Glomerular visceral epithelial cell (primary cell): ENCODE measurements at regions not wholly inside any gene's neighbourhood (a gene's known extent, or its start where the extent isn't known, plus 50 kb on each side); places are given as distances from the start of the nearest gene placed in this dataset.
"Not testable (repeated sequence)": the region's sequence is repeated elsewhere in the genome, so short reads cannot be mapped to it uniquely, and the experiment has no call there.

Experiments used
- DNase-seq: peaks from one replicate; pipeline ENCODE4 v3.0.0-alpha.2; 2016; ENCODE audit errors: extremely low spot score

DNA sequence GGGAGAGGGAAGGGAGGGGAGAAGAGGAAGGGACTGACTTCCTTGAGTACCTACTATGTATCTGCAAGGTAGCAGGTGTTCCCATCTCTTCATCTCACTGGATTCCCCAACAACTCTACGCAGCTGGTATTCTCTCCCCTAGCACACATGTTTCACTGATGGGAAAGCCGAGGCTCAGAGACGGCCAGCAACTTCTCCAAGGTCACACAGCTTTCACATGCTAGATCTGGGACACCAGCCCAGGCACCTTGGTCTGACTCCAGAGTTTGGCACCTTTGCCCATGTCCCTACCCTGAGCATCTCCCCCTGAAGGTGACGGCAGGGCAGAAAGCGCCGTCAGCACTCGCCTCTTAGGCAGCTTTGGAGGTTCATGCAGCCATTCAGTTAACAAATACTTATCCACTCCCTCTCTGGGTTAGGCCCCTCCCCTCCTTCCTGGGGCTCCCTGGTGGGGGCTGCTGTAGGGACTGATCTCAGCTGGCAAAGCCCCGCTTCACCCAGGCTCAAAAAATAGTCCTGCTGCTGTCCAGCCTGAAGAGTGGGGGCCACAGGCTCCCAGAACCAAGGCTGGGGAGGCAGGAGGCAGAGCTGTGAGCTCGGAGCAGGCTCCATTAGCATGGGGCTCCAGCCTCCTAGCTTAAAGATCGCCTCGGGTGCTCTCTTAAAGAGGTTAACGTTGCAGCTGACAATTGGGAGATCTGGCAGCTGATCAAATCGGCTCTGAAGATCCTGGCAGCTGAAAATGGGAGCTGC lies 79.4 kb downstream of the IGLL1 start:
- no peak for DNase-seq

DNA sequence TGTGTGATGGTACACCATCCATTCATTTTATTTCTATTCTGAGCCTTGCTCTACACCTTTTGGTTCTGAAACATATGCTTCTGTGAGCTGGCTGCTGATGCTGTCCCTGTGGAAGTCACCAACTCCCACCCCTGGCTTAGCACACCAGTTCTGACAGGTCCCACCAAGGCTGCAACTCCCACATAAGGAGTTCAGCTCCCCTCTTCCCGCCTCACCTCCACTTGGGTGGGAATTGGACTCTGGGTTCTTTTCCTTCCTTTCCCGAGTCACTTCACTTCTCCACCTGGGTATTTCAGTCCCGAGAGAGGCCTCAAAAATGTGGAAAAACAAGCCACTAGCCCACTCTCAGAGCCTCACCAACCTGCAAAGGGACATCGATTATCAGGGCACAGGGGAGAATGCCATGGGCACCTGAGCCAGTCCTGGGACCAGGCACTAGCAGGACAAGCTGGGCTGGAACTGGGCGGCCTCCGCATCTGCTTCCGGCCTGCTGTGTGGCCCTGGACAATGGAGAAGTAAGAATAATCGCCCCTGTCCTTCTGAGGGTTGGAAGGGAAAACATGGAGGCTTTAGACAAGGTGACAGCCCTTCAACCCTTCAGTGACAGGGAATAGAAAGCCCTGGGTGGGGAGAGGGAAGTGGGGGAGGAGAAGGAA lies 80.1 kb downstream of the IGLL1 start:
- no peak for DNase-seq

GRCh38 chr22:23498811-23499798 lies 81.0 kb downstream of the IGLL1 start:
- no peak for DNase-seq

DNA sequence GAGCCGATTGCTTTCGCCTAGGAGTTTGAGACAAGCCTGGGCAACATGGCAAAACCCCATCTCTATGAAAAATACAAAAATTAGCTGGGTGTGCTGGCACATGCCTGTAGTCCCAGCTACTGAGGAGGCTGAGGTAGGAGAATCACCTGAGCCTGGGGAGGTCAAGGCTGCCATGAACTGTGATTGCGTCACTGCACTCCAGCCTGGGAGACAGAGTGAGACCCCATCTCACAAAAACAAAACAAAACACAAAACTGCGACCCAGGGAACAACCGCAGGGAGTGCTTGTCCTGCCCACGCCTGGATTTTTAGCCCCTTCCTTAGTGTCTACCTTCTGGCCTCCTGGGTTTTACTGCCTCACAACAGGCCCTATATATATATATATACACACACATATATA lies 82.2 kb downstream of the IGLL1 start:
- not testable (repeated sequence) for DNase-seq

DNA sequence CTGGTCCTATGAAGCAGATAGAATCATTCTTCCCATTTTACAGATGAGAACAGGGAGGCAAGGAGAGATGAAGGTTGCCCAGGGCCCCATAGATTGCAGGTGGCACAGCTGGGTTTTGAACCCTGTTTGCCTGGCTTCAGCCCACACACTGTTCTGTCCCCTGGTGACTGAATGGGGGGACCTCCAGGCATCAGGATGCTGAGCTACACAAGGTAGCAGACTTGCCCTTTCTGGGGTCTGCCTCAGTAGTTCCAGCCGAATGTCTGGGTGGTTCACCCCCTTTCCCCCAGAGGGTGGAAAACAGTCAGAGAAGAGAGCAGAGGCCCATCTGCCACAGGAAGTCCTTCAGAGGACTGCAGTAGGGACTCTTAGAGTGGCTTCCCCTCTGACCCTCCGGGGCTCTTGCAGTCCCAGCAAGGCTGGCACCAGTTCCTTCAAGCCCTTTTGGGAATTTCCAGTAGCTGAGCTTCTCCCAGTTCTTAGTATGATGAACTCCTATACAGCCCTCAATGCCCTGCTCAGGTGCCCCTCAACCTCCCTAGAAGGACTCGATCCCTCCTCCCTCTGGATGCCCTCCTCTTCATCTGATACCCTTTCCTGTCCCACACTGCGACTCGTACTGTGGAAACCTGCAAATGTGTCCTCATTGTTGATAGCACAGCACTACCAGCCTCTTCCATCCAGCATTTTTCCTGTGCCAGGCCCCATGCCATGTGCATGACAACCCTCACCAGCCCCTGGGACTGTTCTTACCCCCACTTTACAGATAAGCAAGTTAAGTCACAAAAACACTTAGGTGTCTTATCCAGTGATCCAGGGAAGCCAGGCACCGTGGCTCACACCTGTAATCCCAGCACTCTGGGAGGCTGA lies 82.8 kb downstream of the IGLL1 start:
- DNase-seq, result no peak

DNA sequence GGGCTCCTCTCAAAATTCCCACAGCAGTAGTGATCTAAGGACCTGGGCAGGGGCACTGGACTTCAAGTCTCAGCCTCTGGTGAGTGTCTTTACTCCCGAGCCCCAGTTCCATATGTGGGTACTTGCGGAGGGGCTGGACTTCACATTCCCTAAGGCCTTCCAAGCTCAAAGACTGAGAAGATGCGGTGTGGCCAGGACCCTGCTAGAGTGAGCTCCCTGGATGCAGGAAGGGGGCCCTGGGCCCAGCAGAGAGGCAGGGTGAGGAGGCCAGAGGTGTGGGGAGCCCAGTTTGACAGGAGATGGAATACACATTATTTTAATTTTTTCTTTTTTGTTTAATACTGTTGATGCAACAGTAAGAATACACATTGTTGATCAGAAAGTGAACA lies 83.7 kb downstream of the IGLL1 start:
- DNase-seq, result no peak

DNA sequence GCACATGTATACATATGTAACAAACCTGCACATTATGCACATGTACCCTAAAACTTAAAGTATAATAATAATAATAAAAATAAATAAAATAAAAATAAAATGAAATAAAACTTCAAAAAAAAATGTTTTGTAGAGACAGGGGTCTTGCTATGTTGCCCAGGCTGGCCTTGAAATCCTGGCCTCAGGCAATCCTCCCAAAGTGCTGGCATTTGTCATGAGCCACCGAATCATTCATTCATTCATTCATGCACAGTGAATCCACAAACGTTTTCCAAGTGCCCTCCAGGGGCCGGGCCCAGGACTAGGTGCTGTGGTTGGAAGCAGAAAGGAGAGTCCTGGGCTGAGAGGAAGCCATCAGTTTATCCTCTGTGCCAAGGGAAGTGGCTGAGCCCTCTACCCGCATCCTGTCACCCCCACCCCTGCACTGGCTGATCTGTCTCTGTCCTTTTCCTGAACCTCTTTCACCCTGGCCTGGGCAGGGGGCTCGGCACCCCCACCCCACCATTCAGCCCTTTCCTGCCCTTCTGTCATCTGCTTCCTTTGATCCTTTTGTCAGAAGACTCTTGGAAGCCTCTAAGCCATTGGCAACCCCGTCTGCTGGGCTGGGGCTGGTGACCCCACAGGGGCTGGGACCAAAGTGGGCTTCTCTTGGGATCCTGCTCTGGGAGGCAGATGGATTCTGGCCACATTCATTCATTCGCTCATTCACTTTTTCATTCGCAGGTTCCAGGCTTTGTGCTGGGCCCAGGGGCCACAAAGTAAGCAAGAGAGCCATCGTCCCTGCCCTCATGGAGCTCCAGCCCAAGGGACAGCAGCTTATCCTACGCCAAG lies 84.3 kb downstream of the IGLL1 start:
- no peak for DNase-seq

GRCh38 chr22:23494930-23495266 lies 85.2 kb downstream of the IGLL1 start:
- DNase-seq, result no peak

GRCh38 chr22:23485490-23485889 lies 94.6 kb downstream of the IGLL1 start:
- no peak for DNase-seq

DNA sequence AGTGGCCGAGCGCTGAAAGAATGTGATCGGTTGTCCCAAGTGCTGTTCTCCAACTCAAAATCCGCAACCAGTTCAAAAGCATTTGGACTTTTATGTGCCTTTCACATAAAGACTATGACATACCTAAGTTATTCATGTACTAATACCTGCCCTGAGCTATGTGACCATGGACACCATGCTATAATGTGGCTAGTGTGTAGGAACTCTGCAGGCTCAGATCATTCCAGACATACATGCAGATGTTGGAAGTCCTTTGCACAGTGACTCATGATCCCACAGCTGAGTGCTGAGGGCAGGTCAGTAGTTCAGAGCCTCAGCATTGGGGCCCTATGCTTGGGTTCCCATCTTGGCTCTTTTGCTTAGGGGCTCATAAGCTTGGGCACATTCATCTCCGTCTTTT lies 95.4 kb downstream of the IGLL1 start:
- no peak for DNase-seq

- no peak for DNase-seq
These were observed 98.7 kb downstream of the IGLL1 start for GRCh38 chr22:23481369-23481768.

GRCh38 chr22:23478175-23478574 lies 101.9 kb downstream of the IGLL1 start:
- peak; percentile 47 for DNase-seq

GRCh38 chr22:23474531-23474930 lies 105.6 kb downstream of the IGLL1 start:
- DNase-seq, result not testable (repeated sequence)

DNA sequence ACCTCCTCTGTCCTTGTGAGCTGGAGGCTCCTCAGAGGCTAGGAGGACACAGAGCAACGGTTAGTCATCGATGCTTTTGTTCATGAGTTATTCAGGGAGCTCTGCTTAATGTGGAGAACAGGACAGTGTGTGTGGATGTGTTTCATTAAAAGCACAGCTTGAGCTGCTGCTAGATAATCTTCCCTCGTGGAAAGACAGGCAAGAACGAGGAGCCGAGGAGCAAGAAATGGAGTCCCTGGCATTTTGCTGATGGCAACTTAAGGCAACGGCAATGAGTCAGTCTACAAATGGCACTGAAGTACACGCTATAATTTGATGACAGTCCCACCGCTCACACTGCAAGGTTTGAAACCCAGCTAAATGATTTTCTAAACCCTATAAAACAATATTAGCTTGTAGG lies 106.2 kb downstream of the IGLL1 start:
- no peak for DNase-seq

GRCh38 chr22:23472376-23472775 lies 107.7 kb downstream of the IGLL1 start:
- DNase-seq, result not testable (repeated sequence)

DNA sequence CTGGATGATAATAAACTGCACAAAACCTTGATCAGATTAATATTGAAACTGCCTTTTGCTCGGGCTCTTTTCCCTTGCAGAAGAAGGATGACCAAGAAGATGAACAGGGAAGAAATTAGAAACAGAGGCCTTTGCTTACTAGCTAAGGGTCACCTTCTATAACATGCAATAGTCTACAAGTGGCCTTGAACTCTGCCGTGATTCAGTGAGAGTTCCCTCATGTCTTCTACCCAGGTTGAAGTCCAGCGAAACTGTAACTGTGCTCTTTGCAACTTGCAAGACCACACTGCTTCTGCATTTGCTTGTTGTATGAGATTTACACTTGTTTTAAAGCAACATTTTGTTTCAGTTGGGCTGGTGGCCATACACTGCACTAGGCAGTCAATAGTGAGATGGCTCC lies 108.4 kb downstream of the IGLL1 start:
- no peak for DNase-seq

GRCh38 chr22:23470811-23471389 lies 109.2 kb downstream of the IGLL1 start:
- no peak for DNase-seq

GRCh38 chr22:23467721-23468294 lies 112.3 kb downstream of the IGLL1 start:
- no peak for DNase-seq

DNA sequence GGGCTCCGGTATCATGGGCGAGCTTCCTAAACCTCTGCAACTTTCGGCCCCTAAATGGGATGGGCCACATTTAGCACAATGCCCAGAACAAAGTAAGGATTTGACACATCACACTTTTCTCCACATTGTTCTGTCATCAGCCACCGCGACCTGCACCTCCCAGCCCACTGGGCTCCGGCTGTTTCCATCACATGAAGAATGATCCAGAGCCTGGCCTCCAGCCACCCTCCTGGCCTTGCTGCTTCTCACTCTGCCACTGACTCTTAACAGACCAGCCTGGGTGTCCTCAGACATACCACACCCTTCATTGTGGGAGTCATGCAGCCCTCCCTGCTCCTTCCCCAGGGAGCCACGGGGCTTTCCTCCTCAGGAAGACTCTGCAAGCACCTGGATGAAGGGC lies 113.7 kb downstream of the IGLL1 start:
- DNase-seq, result no peak

- not testable (repeated sequence) for DNase-seq
These were observed 115.3 kb downstream of the IGLL1 start for GRCh38 chr22:23464796-23465195.
